ENCODE measurements at regions not wholly inside any gene's neighbourhood (a gene's known extent, or its start where the extent isn't known, plus 50 kb on each side); places are given as distances from the start of the nearest gene placed in this dataset.

DNA sequence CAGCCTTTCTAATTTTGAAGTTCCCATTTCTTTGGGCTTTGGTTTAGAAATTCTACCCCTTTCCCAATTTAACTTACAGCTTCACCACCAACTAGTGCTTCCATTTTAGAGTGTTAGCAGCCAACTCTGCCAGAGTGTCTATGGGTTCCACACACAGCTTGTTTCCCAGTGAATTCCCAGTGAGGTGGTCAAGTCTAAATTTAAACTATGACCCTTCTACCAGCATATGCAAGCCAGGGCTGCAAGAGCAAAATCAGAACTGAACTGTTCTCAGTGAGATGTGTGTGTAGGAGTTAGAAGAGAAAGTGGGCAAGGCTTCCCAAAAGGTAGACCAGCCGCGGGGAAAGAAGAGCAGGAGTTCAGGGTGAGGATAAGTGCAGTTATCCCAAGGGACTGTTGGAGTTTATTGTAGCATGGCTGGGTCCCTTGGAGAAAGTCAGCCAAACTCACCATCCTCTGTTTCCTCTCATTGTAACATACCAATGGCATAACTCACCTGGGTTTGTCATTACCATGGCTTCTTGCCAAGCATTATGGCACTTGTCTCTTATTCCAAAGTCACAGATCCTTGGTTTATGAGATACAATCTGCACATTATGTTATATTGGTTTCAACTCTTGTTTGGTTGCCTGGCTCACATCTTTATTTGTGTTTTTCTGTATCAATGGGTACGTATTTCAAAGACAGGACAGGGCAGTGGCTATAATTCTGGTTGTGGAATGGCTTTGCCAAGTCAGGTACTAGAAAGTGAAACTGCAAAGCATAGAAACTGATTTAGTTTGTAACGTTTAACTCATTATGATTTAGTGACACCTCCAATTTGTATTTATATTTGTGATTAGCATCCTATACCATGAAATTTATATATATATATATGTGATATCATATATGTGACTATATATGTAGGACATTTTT lies 130.2 kb upstream of the UMPS start:
- H3K4me1 ChIP-seq (ENCODE audit: control insufficient read depth in 1 of 2, insufficient read depth in 2 of 2, low read length in 2 of 2), result peaks cover 15 to 21% of the 10 kb centered on the region in 2 donors
- H3K9ac ChIP-seq (ENCODE audit: low read depth in 1 of 2, low read length in 2 of 2), result no peak overlapping the region
- no peaks in the 10 kb centered on the region for H3K9me3 ChIP-seq (ENCODE audit: control insufficient read depth in 1 of 2, low read length in 2 of 2)
- no peak overlapping the region for H3K27ac ChIP-seq (ENCODE audit: low read depth, low read length)
- no peaks in the 10 kb centered on the region for H3K36me3 ChIP-seq (ENCODE audit: control insufficient read depth in 1 of 2, insufficient read depth in 2 of 2, low read length in 2 of 2)
- no peak overlapping the region for H3K4me3 ChIP-seq (ENCODE audit: low read depth in 1 of 2, low read length in 2 of 2)
- no peaks in the 10 kb centered on the region for H3K27me3 ChIP-seq (ENCODE audit: control insufficient read depth in 1 of 2, insufficient read depth in 2 of 2, low read length in 2 of 2)

DNA sequence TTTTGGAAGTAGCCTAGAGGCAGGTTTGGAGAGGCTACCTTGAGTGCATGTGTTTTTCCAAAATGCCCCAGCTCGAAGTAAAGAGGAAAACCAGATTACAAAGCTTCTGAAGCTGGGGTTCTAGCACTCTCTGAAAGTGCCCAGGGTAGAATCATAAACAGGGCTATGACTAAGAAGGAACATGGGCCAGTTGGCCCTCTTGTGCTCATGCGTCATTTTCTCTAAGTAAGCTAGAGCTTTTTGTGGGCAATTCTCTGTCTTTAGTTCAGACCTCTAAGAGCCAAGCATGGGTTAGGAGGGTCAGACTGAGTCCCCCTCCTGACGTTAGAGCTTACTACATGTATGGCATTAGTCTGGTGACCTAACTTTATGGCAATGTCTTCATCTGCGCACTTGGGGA lies 129.5 kb upstream of the UMPS start:
- Histone ChIP-seq H3K4me3 (ENCODE audit: low read depth in 1 of 2, low read length in 2 of 2) (no peak overlapping the region), H3K9ac (ENCODE audit: low read depth in 1 of 2, low read length in 2 of 2) (no peak overlapping the region), H3K27me3 (ENCODE audit: control insufficient read depth in 1 of 2, insufficient read depth in 2 of 2, low read length in 2 of 2) (no peaks in the 10 kb centered on the region), H3K36me3 (ENCODE audit: control insufficient read depth in 1 of 2, insufficient read depth in 2 of 2, low read length in 2 of 2) (no peaks in the 10 kb centered on the region), H3K9me3 (ENCODE audit: control insufficient read depth in 1 of 2, low read length in 2 of 2) (no peaks in the 10 kb centered on the region), H3K4me1 (ENCODE audit: control insufficient read depth in 1 of 2, insufficient read depth in 2 of 2, low read length in 2 of 2) (peaks cover 15 to 21% of the 10 kb centered on the region in 2 donors), H3K27ac (ENCODE audit: low read depth, low read length) (no peak overlapping the region)

DNA sequence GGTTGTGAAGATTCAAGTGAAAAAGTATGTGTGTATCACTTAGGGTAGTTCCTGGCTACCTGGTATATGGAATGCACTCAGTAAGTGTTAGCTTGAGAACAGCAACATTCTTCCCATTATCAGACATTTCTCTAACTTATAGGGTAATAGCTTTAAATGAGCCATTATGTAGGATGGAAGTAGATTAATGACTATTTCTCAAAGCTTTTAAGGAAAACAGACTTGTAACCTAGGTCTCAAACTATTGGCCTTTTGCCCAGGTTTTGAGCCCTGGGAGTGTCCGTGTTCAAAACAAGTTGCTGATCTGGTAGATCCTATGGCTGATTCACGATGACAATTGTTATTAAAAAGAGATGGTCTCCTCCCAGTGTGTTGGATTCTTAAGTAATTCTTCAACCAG lies 129.1 kb upstream of the UMPS start:
- Histone ChIP-seq H3K4me3 (ENCODE audit: low read depth in 1 of 2, low read length in 2 of 2) (no peak overlapping the region), H3K27ac (ENCODE audit: low read depth, low read length) (no peak overlapping the region), H3K9me3 (ENCODE audit: control insufficient read depth in 1 of 2, low read length in 2 of 2) (no peaks in the 10 kb centered on the region), H3K36me3 (ENCODE audit: control insufficient read depth in 1 of 2, insufficient read depth in 2 of 2, low read length in 2 of 2) (no peaks in the 10 kb centered on the region), H3K4me1 (ENCODE audit: control insufficient read depth in 1 of 2, insufficient read depth in 2 of 2, low read length in 2 of 2) (peaks cover 15 to 21% of the 10 kb centered on the region in 2 donors), H3K9ac (ENCODE audit: low read depth in 1 of 2, low read length in 2 of 2) (no peak overlapping the region), H3K27me3 (ENCODE audit: control insufficient read depth in 1 of 2, insufficient read depth in 2 of 2, low read length in 2 of 2) (no peaks in the 10 kb centered on the region)

DNA sequence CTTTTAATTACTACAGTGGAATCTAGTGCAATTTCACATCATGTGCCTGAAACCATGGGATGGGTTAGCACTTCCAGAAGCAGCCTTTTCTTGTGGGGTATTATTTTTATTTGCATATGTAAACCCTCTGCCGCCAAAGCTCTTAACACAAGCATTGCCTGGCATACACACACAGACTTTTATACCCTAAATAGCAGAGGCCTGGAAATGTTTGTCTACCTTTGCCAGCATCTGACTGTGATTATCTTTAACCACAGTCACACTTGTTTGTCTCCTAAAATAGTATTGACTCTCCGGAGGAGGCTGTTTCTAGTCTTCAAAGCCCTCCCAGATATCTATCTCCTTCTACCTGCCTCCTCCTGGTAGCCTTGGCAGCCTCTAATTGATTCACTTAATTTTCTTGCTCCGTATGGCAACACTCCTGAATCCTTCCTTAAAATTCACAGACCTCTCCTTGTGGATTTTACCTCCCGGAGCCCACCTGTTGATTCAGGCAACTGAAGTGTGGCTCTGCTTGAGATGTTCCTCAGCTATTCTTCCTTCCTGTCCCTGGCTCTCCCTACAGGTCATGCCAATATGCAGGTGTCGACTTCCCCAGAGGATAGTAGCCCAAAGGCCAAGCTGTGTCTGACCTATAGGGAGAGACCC lies 127.1 kb upstream of the UMPS start:
- no peaks in the 10 kb centered on the region for H3K27me3 ChIP-seq (ENCODE audit: control insufficient read depth in 1 of 2, insufficient read depth in 2 of 2, low read length in 2 of 2)
- H3K4me3 ChIP-seq (ENCODE audit: low read depth in 1 of 2, low read length in 2 of 2), result no peak overlapping the region
- peaks cover 15 to 21% of the 10 kb centered on the region in 2 donors for H3K4me1 ChIP-seq (ENCODE audit: control insufficient read depth in 1 of 2, insufficient read depth in 2 of 2, low read length in 2 of 2)
- H3K27ac ChIP-seq (ENCODE audit: low read depth, low read length), result no peak overlapping the region
- no peaks in the 10 kb centered on the region for H3K36me3 ChIP-seq (ENCODE audit: control insufficient read depth in 1 of 2, insufficient read depth in 2 of 2, low read length in 2 of 2)
- H3K9me3 ChIP-seq (ENCODE audit: control insufficient read depth in 1 of 2, low read length in 2 of 2), result no peaks in the 10 kb centered on the region
- no peak overlapping the region for H3K9ac ChIP-seq (ENCODE audit: low read depth in 1 of 2, low read length in 2 of 2)

DNA sequence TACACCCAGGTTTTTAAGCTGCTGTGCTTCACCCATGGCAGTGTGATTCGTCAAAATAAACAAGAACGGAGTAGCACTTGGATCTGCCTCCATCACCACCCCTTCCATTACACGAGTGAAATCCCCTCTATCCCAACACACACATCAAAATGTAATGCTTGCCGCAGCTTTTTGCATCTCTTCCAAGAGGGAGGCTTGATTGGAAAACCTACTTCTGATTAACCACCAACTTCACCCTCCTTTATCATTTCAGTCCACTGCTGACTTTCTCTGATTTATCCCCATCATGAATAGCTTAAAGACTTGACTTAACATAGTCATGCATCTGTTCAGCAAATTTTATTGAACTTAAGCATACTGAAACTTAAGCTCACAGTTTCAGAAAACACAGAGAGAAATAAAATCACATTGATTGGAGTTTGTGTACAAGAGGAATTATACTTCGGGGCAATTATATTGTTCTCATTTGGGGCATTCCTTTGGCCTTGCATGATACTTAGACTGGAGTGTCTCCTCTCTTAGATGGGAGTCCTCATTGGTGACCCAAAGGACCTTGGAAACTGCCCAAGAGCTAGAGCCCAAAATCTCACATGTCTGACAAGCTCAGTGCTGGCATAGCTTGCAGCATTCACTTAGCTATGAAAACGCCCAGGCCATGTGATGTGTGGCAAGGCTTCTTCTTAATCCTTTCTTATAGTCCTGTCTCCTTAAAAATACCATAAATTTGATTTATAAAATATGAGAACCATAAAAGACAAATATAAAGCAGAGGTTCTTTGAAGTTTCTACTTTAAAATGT lies 124.3 kb upstream of the UMPS start:
- H3K4me1 ChIP-seq (ENCODE audit: control insufficient read depth in 1 of 2, insufficient read depth in 2 of 2, low read length in 2 of 2), result peaks cover 17 to 25% of the 10 kb centered on the region in 2 donors
- no peak overlapping the region for H3K4me3 ChIP-seq (ENCODE audit: low read depth in 1 of 2, low read length in 2 of 2)
- H3K9ac ChIP-seq (ENCODE audit: low read depth in 1 of 2, low read length in 2 of 2), result no peak overlapping the region
- H3K27me3 ChIP-seq (ENCODE audit: control insufficient read depth in 1 of 2, insufficient read depth in 2 of 2, low read length in 2 of 2), result no peaks in the 10 kb centered on the region
- H3K9me3 ChIP-seq (ENCODE audit: control insufficient read depth in 1 of 2, low read length in 2 of 2), result no peaks in the 10 kb centered on the region
- no peak overlapping the region for H3K27ac ChIP-seq (ENCODE audit: low read depth, low read length)
- H3K36me3 ChIP-seq (ENCODE audit: control insufficient read depth in 1 of 2, insufficient read depth in 2 of 2, low read length in 2 of 2), result no peaks in the 10 kb centered on the region

DNA sequence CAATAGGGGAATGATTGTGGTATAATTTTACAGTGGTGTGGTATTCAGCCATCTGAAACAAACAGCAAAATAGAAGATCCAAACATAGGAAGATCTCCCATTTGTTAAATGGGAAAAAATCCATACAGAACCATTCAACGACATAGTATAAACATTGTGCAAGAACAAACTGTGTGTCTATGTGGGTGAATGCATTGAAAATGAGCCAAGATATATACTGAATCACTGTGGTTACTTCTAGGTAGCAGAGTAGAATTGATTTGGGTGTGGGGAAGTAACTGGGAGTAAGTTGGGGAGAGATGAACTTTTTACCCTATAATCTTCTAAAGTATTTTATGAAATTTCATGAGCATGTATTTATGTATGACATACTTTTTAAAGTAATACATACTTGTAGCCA lies 123.1 kb upstream of the UMPS start:
- no peak overlapping the region for H3K27ac ChIP-seq (ENCODE audit: low read depth, low read length)
- H3K36me3 ChIP-seq (ENCODE audit: control insufficient read depth in 1 of 2, insufficient read depth in 2 of 2, low read length in 2 of 2), result no peaks in the 10 kb centered on the region
- peaks cover 17 to 28% of the 10 kb centered on the region in 2 donors for H3K4me1 ChIP-seq (ENCODE audit: control insufficient read depth in 1 of 2, insufficient read depth in 2 of 2, low read length in 2 of 2)
- no peak overlapping the region for H3K4me3 ChIP-seq (ENCODE audit: low read depth in 1 of 2, low read length in 2 of 2)
- no peaks in the 10 kb centered on the region for H3K9me3 ChIP-seq (ENCODE audit: control insufficient read depth in 1 of 2, low read length in 2 of 2)
- H3K9ac ChIP-seq (ENCODE audit: low read depth in 1 of 2, low read length in 2 of 2), result no peak overlapping the region
- no peaks in the 10 kb centered on the region for H3K27me3 ChIP-seq (ENCODE audit: control insufficient read depth in 1 of 2, insufficient read depth in 2 of 2, low read length in 2 of 2)

DNA sequence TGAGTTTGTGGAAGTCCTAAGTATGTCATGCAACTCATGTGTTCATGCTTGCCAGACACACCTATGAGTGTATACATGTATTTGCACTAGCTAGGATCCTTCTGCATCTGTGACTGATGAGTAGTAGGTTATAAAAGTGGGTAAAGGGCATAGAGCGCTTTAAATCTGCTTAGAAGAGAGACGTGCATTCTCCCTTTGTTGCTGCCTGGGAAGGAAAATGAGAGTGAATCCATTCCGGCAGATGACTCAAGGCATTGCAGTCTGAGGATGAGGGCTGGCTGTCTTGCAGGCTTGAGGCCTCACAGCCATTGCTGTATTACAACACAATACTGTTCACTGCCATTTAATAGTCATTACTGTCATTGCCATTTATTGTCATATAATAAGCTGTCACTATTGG lies 120.8 kb upstream of the UMPS start:
- Histone ChIP-seq H3K9me3 (ENCODE audit: control insufficient read depth in 1 of 2, low read length in 2 of 2) (no peaks in the 10 kb centered on the region), H3K27ac (ENCODE audit: low read depth, low read length) (no peak overlapping the region), H3K4me1 (ENCODE audit: control insufficient read depth in 1 of 2, insufficient read depth in 2 of 2, low read length in 2 of 2) (peaks cover 17 to 28% of the 10 kb centered on the region in 2 donors), H3K9ac (ENCODE audit: low read depth in 1 of 2, low read length in 2 of 2) (no peak overlapping the region), H3K4me3 (ENCODE audit: low read depth in 1 of 2, low read length in 2 of 2) (no peak overlapping the region), H3K27me3 (ENCODE audit: control insufficient read depth in 1 of 2, insufficient read depth in 2 of 2, low read length in 2 of 2) (no peaks in the 10 kb centered on the region), H3K36me3 (ENCODE audit: control insufficient read depth in 1 of 2, insufficient read depth in 2 of 2, low read length in 2 of 2) (no peaks in the 10 kb centered on the region)

DNA sequence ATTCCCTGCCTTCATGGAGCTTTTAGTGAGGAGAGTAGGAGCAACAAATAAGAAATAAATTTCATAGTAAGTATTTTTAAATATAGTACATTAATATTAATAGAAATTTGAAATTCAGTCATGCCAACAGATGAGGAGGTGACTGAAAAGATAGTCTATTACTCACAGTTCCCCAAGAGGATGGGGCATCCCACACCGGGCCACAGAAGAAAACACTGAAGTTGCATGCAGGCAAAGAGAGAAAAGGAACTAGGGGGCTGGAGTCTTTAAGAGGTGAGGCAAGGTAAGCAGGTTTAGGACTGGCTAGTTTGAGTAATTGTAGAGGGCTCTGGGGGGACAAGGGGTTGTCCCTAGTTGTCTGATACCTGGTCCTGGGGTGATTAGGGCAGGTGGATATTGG lies 120.1 kb upstream of the UMPS start:
- Histone ChIP-seq H3K9me3 (ENCODE audit: control insufficient read depth in 1 of 2, low read length in 2 of 2) (no peaks in the 10 kb centered on the region), H3K27me3 (ENCODE audit: control insufficient read depth in 1 of 2, insufficient read depth in 2 of 2, low read length in 2 of 2) (no peaks in the 10 kb centered on the region), H3K27ac (ENCODE audit: low read depth, low read length) (no peak overlapping the region), H3K9ac (ENCODE audit: low read depth in 1 of 2, low read length in 2 of 2) (no peak overlapping the region), H3K36me3 (ENCODE audit: control insufficient read depth in 1 of 2, insufficient read depth in 2 of 2, low read length in 2 of 2) (no peaks in the 10 kb centered on the region), H3K4me3 (ENCODE audit: low read depth in 1 of 2, low read length in 2 of 2) (no peak overlapping the region), H3K4me1 (ENCODE audit: control insufficient read depth in 1 of 2, insufficient read depth in 2 of 2, low read length in 2 of 2) (peaks cover 17 to 28% of the 10 kb centered on the region in 2 donors)

DNA sequence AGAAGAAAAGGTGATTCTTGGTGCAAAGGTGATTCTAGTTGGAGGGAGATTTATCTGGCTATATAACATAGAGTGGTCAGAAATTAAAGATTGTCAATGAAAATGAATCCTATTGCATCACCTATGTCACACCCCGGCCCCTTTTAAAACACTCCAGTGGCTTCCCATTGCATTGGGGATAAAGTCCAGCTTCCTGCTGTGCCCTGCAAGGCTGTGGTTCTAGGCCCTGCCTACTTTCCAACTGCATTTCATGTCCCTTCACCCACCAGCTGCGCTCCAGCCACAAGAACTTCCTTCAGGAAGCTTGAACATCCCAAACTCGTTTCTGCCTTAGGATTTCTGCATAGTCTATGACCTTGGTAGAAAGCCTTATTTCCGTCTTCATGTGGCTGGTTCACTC lies 118.7 kb upstream of the UMPS start:
- H3K9ac ChIP-seq (ENCODE audit: low read depth in 1 of 2, low read length in 2 of 2), result no peak overlapping the region
- H3K27me3 ChIP-seq (ENCODE audit: control insufficient read depth in 1 of 2, insufficient read depth in 2 of 2, low read length in 2 of 2), result no peaks in the 10 kb centered on the region
- peaks cover 17 to 37% of the 10 kb centered on the region in 2 donors for H3K4me1 ChIP-seq (ENCODE audit: control insufficient read depth in 1 of 2, insufficient read depth in 2 of 2, low read length in 2 of 2)
- no peak overlapping the region for H3K27ac ChIP-seq (ENCODE audit: low read depth, low read length)
- H3K9me3 ChIP-seq (ENCODE audit: control insufficient read depth in 1 of 2, low read length in 2 of 2), result no peaks in the 10 kb centered on the region
- no peaks in the 10 kb centered on the region for H3K36me3 ChIP-seq (ENCODE audit: control insufficient read depth in 1 of 2, insufficient read depth in 2 of 2, low read length in 2 of 2)
- no peak overlapping the region for H3K4me3 ChIP-seq (ENCODE audit: low read depth in 1 of 2, low read length in 2 of 2)

Measured in duodenal mucosa (tissue), 2 donors.